GM21717 (cell line): ENCODE measurements at regions not wholly inside any gene's neighbourhood (a gene's known extent, or its start where the extent isn't known, plus 50 kb on each side); places are given as distances from the start of the nearest gene placed in this dataset.
"Not testable (repeated sequence)": the region's sequence is repeated elsewhere in the genome, so short reads cannot be mapped to it uniquely, and the experiment has no call there.

Experiments
- ATAC-seq: cut with Tn5 transposase; IDR thresholded peaks from one replicate; pipeline ENCODE4 v1.9.1; 2021; ENCODE audit warnings: mild to moderate bottlenecking, moderate library complexity; ENCODE audit not compliant: unreplicated experiment

- ATAC-seq, result no peak
Observed at GRCh38 chr18:42305869-42306593, 351.0 kb downstream of the PIK3C3 start.

- no peak for ATAC-seq
Observed at GRCh38 chr18:42306594-42306980, 351.6 kb downstream of the PIK3C3 start.

- ATAC-seq, result no peak
Observed at GRCh38 chr18:42310956-42311355, 355.9 kb downstream of the PIK3C3 start.

GRCh38 chr18:42326752-42327151 is 371.7 kb downstream of the PIK3C3 start:
- ATAC-seq, result no peak

GRCh38 chr18:42328931-42329330 is 373.9 kb downstream of the PIK3C3 start:
- no peak for ATAC-seq

GRCh38 chr18:42330296-42330695 is 375.3 kb downstream of the PIK3C3 start:
- no peak for ATAC-seq

GRCh38 chr18:42333558-42333957 is 378.5 kb downstream of the PIK3C3 start:
- ATAC-seq, result no peak

- ATAC-seq, result no peak
Observed at GRCh38 chr18:42334931-42335330, 379.9 kb downstream of the PIK3C3 start.

GRCh38 chr18:42336139-42336538 is 381.1 kb downstream of the PIK3C3 start:
- ATAC-seq, result no peak

- not testable (repeated sequence) for ATAC-seq
Observed at GRCh38 chr18:42337337-42337736, 382.3 kb downstream of the PIK3C3 start.

GRCh38 chr18:42338683-42339082 is 383.6 kb downstream of the PIK3C3 start:
- ATAC-seq, result no peak

GRCh38 chr18:42339372-42339771 is 384.3 kb downstream of the PIK3C3 start:
- no peak for ATAC-seq

- ATAC-seq, result no peak
Observed at GRCh38 chr18:42340423-42341009, 385.5 kb downstream of the PIK3C3 start.

- ATAC-seq, result no peak
Observed at GRCh38 chr18:42341423-42341822, 386.4 kb downstream of the PIK3C3 start.

GRCh38 chr18:42348722-42349121 is 393.7 kb downstream of the PIK3C3 start:
- ATAC-seq, result no peak

- no peak for ATAC-seq
Observed at GRCh38 chr18:42351455-42351854, 396.4 kb downstream of the PIK3C3 start.

GRCh38 chr18:42360716-42361115 is 405.7 kb downstream of the PIK3C3 start:
- no peak for ATAC-seq

- no peak for ATAC-seq
Observed at GRCh38 chr18:42363446-42364441, 408.7 kb downstream of the PIK3C3 start.

GRCh38 chr18:42364766-42365165 is 409.7 kb downstream of the PIK3C3 start:
- no peak for ATAC-seq

GRCh38 chr18:42365591-42365990 is 410.6 kb downstream of the PIK3C3 start:
- ATAC-seq, result no peak

GRCh38 chr18:42373584-42373983 is 418.6 kb downstream of the PIK3C3 start:
- no peak for ATAC-seq

- no peak for ATAC-seq
Observed at GRCh38 chr18:42374961-42375360, 419.9 kb downstream of the PIK3C3 start.
